H1 (cell line): ENCODE measurements at regions not wholly inside any gene's neighbourhood (a gene's known extent, or its start where the extent isn't known, plus 50 kb on each side); places are given as distances from the start of the nearest gene placed in this dataset.

ENCODE experiments used
- CTCF ChIA-PET: fragments of 300-600 bp; sonication (Branson Sonifier 250); formaldehyde crosslinking; loops from one replicate; lab custom pipeline; 2021; ENCODE audit not compliant: partially characterized antibody; lab: Charles Lee
- POLR2A ChIA-PET: fragments of 300-600 bp; sonication (Branson Sonifier 250); formaldehyde crosslinking; loops from one replicate; lab custom pipeline; 2021; ENCODE audit warnings: inconsistent platforms; ENCODE audit not compliant: partially characterized antibody; lab: Charles Lee
- DNase-seq, 2 experiments: peaks; one replicate each; pipeline versions ENCODE4 v3.0.0 to v3.0.0-alpha.2; 2010 to 2022; ENCODE audit warnings: low spot score in 2 of 2, low read depth in 1 of 2, mixed read lengths in 1 of 2
- FAIRE-seq: peaks from 2 replicates; lab custom pipeline; 2011; peaks lifted over from hg19 to GRCh38; lab: Jason Lieb, UNC
- H2AFZ ChIP-seq: 2 replicates; pipeline ENCODE4 v1.8.1; 2012; ENCODE audit warnings: low read length, inconsistent platforms
- H2AK5ac ChIP-seq: 2 replicates; pipeline ENCODE4 v1.6.1; 2013; ENCODE audit warnings: low read depth, low read length
- H2BK120ac ChIP-seq: replicated peaks from 2 replicates; pipeline ENCODE3; 2013; ENCODE audit warnings: low read depth, low read length, inconsistent platforms
- H2BK12ac ChIP-seq: 2 replicates; pipeline ENCODE4 v1.6.1; 2013; ENCODE audit warnings: low read depth, low read length
- H2BK15ac ChIP-seq: 2 replicates; pipeline ENCODE4 v1.6.1; 2013; ENCODE audit warnings: low read length
- H2BK20ac ChIP-seq: 2 replicates; pipeline ENCODE4 v1.6.1; 2013; ENCODE audit warnings: low read length
- H2BK5ac ChIP-seq: 2 replicates; pipeline ENCODE4 v1.6.1; 2013; ENCODE audit warnings: low read depth, low read length
- H3K14ac ChIP-seq: 2 replicates; pipeline ENCODE4 v1.6.1; 2013; ENCODE audit warnings: inconsistent platforms; ENCODE audit not compliant: insufficient read length
- H3K18ac ChIP-seq: 2 replicates; pipeline ENCODE4 v1.6.1; 2013; ENCODE audit warnings: low read length; ENCODE audit errors: extremely low read depth
- H3K23ac ChIP-seq: 2 replicates; pipeline ENCODE4 v1.6.1; 2013; ENCODE audit warnings: inconsistent platforms; ENCODE audit not compliant: insufficient read length
- H3K23me2 ChIP-seq: 2 replicates; pipeline ENCODE4 v1.6.1; 2013; ENCODE audit warnings: low read depth, low read length
- H3K27ac ChIP-seq: 2 replicates; pipeline ENCODE4 v1.6.1; 2011; ENCODE audit warnings: low read depth, low read length, inconsistent platforms
- H3K27me3 ChIP-seq, 4 experiments: replicated peaks in 1 of 4; 1 replicate in 1 of 4; 2 replicates in 3 of 4; pipeline versions ENCODE4 v1.6.1 to v1.8.1; 2011 to 2013; ENCODE audit warnings: low read length in 3 of 4, mild to moderate bottlenecking in 3 of 4, inconsistent platforms in 2 of 4, mixed read lengths in 2 of 4, moderate library complexity in 1 of 4; ENCODE audit not compliant: control insufficient read depth in 3 of 4, insufficient read depth in 3 of 4; ENCODE audit errors: extremely low read depth in 1 of 4
- H3K36me3 ChIP-seq, 4 experiments: 2 replicates each; pipeline versions ENCODE4 v1.6.1 to v1.8.1; 2011 to 2013; ENCODE audit warnings: mild to moderate bottlenecking in 4 of 4, low read length in 3 of 4, moderate library complexity in 2 of 4, control low read depth in 1 of 4, inconsistent platforms in 1 of 4; ENCODE audit not compliant: insufficient read depth in 4 of 4, control insufficient read depth in 2 of 4
- H3K4ac ChIP-seq: replicated peaks from 2 replicates; pipeline ENCODE3; 2013; ENCODE audit warnings: low read length, low read depth, mixed read lengths, inconsistent platforms; ENCODE audit not compliant: insufficient read length
- H3K4me1 ChIP-seq, 4 experiments: replicated peaks in 1 of 4; 1 replicate in 1 of 4; 2 replicates in 3 of 4; pipeline versions ENCODE4 v1.6.1 to v1.8.1; 2011 to 2013; ENCODE audit warnings: low read length in 3 of 4, inconsistent platforms in 2 of 4, mixed read lengths in 1 of 4; ENCODE audit not compliant: insufficient read depth in 4 of 4, control insufficient read depth in 3 of 4
- H3K4me2 ChIP-seq, 2 experiments: 2 replicates each; pipeline versions ENCODE4 v1.6.1 to v1.8.1; 2011 to 2013; ENCODE audit warnings: low read depth in 2 of 2, low read length in 2 of 2, control low read depth in 1 of 2, inconsistent platforms in 1 of 2, mild to moderate bottlenecking in 1 of 2; ENCODE audit not compliant: insufficient read depth in 1 of 2
- H3K4me3 ChIP-seq, 4 experiments: fragments of 200-600, 300-600 bp in 1 of 4; sonication (generic), shearing (Covaris generic), sonication (Bioruptor Twin) in 1 of 4; 2 replicates each; pipeline versions ENCODE4 v1.5.1 to v1.8.1; 2011 to 2016; ENCODE audit warnings: low read length in 4 of 4, low read depth in 3 of 4, control low read depth in 2 of 4, inconsistent platforms in 2 of 4, mild to moderate bottlenecking in 2 of 4, mixed read lengths in 1 of 4, moderate library complexity in 1 of 4; ENCODE audit not compliant: insufficient read depth in 2 of 4; ENCODE audit errors: extremely low read depth in 1 of 4
- H3K56ac ChIP-seq: replicated peaks from 2 replicates; pipeline ENCODE3; 2013; ENCODE audit warnings: low read depth, mild to moderate bottlenecking, mixed read lengths, low read length, inconsistent platforms; ENCODE audit not compliant: insufficient read length
- H3K79me1 ChIP-seq: 2 replicates; pipeline ENCODE4 v1.6.1; 2013; ENCODE audit warnings: low read depth, low read length, control low read depth
- H3K79me2 ChIP-seq, 2 experiments: 2 replicates each; pipeline versions ENCODE4 v1.6.1 to v1.8.1; 2012 to 2013; ENCODE audit warnings: low read length in 2 of 2, mild to moderate bottlenecking in 2 of 2, inconsistent platforms in 1 of 2; ENCODE audit not compliant: insufficient read depth in 2 of 2, control insufficient read depth in 1 of 2
- H3K9ac ChIP-seq, 4 experiments: replicated peaks in 1 of 4; 1 replicate in 1 of 4; 2 replicates in 3 of 4; pipeline versions ENCODE4 v1.6.1 to v1.8.1; 2011 to 2013; ENCODE audit warnings: low read depth in 3 of 4, low read length in 3 of 4, control low read depth in 2 of 4, mild to moderate bottlenecking in 2 of 4, moderate library complexity in 2 of 4, inconsistent platforms in 1 of 4; ENCODE audit errors: extremely low read depth in 1 of 4
- H3K9me3 ChIP-seq, 2 experiments: 2 replicates each; pipeline versions ENCODE4 v1.6.1 to v1.8.1; 2012 to 2013; ENCODE audit warnings: mild to moderate bottlenecking in 2 of 2, moderate library complexity in 2 of 2, control low read depth in 1 of 2, inconsistent platforms in 1 of 2, low read depth in 1 of 2, low read length in 1 of 2, mixed read lengths in 1 of 2; ENCODE audit not compliant: insufficient read depth in 2 of 2
- H4K20me1 ChIP-seq, 2 experiments: replicated peaks in 1 of 2; 2 replicates each; pipeline versions ENCODE3 to v1.8.1; 2011 to 2013; ENCODE audit warnings: inconsistent platforms in 2 of 2, low read length in 2 of 2, mild to moderate bottlenecking in 1 of 2; ENCODE audit not compliant: insufficient read depth in 2 of 2, control insufficient read depth in 1 of 2
- H4K5ac ChIP-seq: 2 replicates; pipeline ENCODE4 v1.6.1; 2013; ENCODE audit warnings: low read length, low read depth, mixed read lengths, inconsistent platforms; ENCODE audit not compliant: insufficient read length
- H4K8ac ChIP-seq: 2 replicates; pipeline ENCODE4 v1.8.0; 2013; ENCODE audit warnings: mild to moderate bottlenecking, moderate library complexity, low read length, inconsistent platforms; ENCODE audit not compliant: insufficient read depth; ENCODE audit errors: extremely low read depth
- H4K91ac ChIP-seq: replicated peaks from 2 replicates; pipeline ENCODE3; 2013; ENCODE audit warnings: low read length, mixed read lengths, inconsistent platforms; ENCODE audit not compliant: insufficient read length
- CBX5 ChIP-seq: fragments of 300-800, 300-1000 bp; sonication (generic); IDR thresholded peaks from 2 replicates; pipeline ENCODE4 v1.7.1; 2016; ENCODE audit warnings: antibody characterized with exemption, low read length, low read depth
- CBX8 ChIP-seq: fragments of 300-800, 300-1000 bp; sonication (generic); IDR thresholded peaks from 2 replicates; pipeline ENCODE4 v1.7.1; 2016; ENCODE audit warnings: low read depth, low read length, borderline replicate concordance
- CEBPB ChIP-seq: IDR thresholded peaks from 2 replicates; pipeline ENCODE4 v1.6.1; 2012; ENCODE audit warnings: low read depth, low read length
- HDAC6 ChIP-seq: IDR thresholded peaks from one replicate; pipeline ENCODE4 v1.7.1; 2012; ENCODE audit warnings: low read depth, mild to moderate bottlenecking, inconsistent platforms, low read length, moderate library complexity
- KDM4A ChIP-seq: IDR thresholded peaks from one replicate; pipeline ENCODE4 v1.7.1; 2012; ENCODE audit warnings: low read depth, mild to moderate bottlenecking, moderate library complexity, low read length, inconsistent platforms; ENCODE audit not compliant: severe bottlenecking
- NRF1 ChIP-seq: IDR thresholded peaks from 2 replicates; pipeline ENCODE4 v1.6.1; 2011; ENCODE audit warnings: mild to moderate bottlenecking, low read depth, low read length, improper control_type of control experiment
- POLR2A ChIP-seq, 2 experiments: IDR thresholded peaks; 1 replicate in 1 of 2; 2 replicates in 1 of 2; pipeline ENCODE4 v1.6.1; 2011; ENCODE audit warnings: low read depth in 2 of 2, low read length in 2 of 2, mild to moderate bottlenecking in 2 of 2; ENCODE audit errors: control extremely low read depth in 1 of 2
- RAD21 ChIP-seq, 2 experiments: IDR thresholded peaks in 1 of 2; conservative IDR thresholded peaks in 1 of 2; 2 replicates each; pipeline ENCODE4 v1.6.1; 2011; ENCODE audit warnings: low read depth in 2 of 2, low read length in 2 of 2, improper control_type of control experiment in 1 of 2, inconsistent platforms in 1 of 2, mild to moderate bottlenecking in 1 of 2, moderate library complexity in 1 of 2
- RNF2 ChIP-seq: fragments of 200-900, 300-1000 bp; sonication (generic); IDR thresholded peaks from 2 replicates; pipeline ENCODE4 v1.7.1; 2016; ENCODE audit warnings: borderline replicate concordance, low read depth, mild to moderate bottlenecking, antibody characterized with exemption, low read length; ENCODE audit not compliant: poor library complexity, severe bottlenecking; ENCODE audit errors: missing control alignments
- RXRA ChIP-seq: IDR thresholded peaks from 2 replicates; pipeline ENCODE4 v1.6.1; 2011; ENCODE audit warnings: low read depth, mild to moderate bottlenecking, low read length, moderate library complexity; ENCODE audit not compliant: insufficient read depth
- SP2 ChIP-seq: IDR thresholded peaks from 2 replicates; pipeline ENCODE4 v1.6.1; 2012; ENCODE audit warnings: mild to moderate bottlenecking, low read length, inconsistent platforms
- TAF1 ChIP-seq: IDR thresholded peaks from 2 replicates; pipeline ENCODE4 v1.6.1; 2011; ENCODE audit warnings: mild to moderate bottlenecking, low read depth, low read length
- TCF12 ChIP-seq: IDR thresholded peaks from 2 replicates; pipeline ENCODE4 v1.6.1; 2011; ENCODE audit warnings: low read depth, mild to moderate bottlenecking, low read length
- TEAD4 ChIP-seq: IDR thresholded peaks from 2 replicates; pipeline ENCODE4 v1.6.1; 2012; ENCODE audit warnings: low read depth, low read length, inconsistent platforms, mixed read lengths
- WGBS, 2 experiments: shearing (Covaris generic) in 1 of 2; methylation state at CpG; one replicate each; pipeline versions ENCODE4 v1.1.6 to v1.1.7; 2013 to 2015; ENCODE audit warnings: low lambda C conversion rate in 2 of 2, mixed read lengths in 2 of 2, inconsistent platforms in 1 of 2, low coverage in 1 of 2, missing lambda C conversion rate in 1 of 2; ENCODE audit not compliant: insufficient replicate concordance in 2 of 2, insufficient coverage in 1 of 2, insufficient read length in 1 of 2; ENCODE audit errors: extremely low coverage in 1 of 2, missing lambda C conversion rate in 1 of 2; 5-methylcytosine and 5-hydroxymethylcytosine counted together

GRCh38 chr2:151161821-151162551 is 99.7 kb downstream of the RBM43 start:
- no peaks in the 10 kb centered on the region for H3K9me3 ChIP-seq
- H2BK120ac ChIP-seq = no peak overlapping the region
- no peak overlapping the region for H4K5ac ChIP-seq
- no peak overlapping the region for H2BK15ac ChIP-seq
- FAIRE-seq = peak; percentile 57
- H3K23ac ChIP-seq = no peak overlapping the region
- no peak overlapping the region for H2AFZ ChIP-seq
- H3K27me3 ChIP-seq = no peaks in the 10 kb centered on the region; a peak in 1 of 7 replicates
- H3K4me2 ChIP-seq = no peak overlapping the region
- DNase-seq = no peak
- H3K4me3 ChIP-seq = no peak overlapping the region
- no peak overlapping the region for H2BK5ac ChIP-seq
- H3K9ac ChIP-seq = no peak overlapping the region
- POLR2A ChIA-PET = no interaction called here
- H2BK20ac ChIP-seq = no peak overlapping the region
- no peaks in the 10 kb centered on the region for H4K20me1 ChIP-seq
- no peak overlapping the region for H4K8ac ChIP-seq
- 72% methylated on average over 4 of the region's 4 CpGs; no CpG with 5 or more reads in 1 of the 2 experiments for WGBS, 2 experiments
- no peak overlapping the region for H3K18ac ChIP-seq
- CTCF ChIA-PET = interaction anchor here (1.0 to 2.5 kb wide), 9 partner anchors 10 to 1567 kb away, joined by 3 to 8 read pairs (median 5); no protein-coding TSS in a partner anchor
- no peak overlapping the region for H2BK12ac ChIP-seq
- H2AK5ac ChIP-seq = no peak overlapping the region
- H3K56ac ChIP-seq = no peak overlapping the region
- no peaks in the 10 kb centered on the region for H3K79me2 ChIP-seq
- H3K36me3 ChIP-seq = no peaks in the 10 kb centered on the region
- H4K91ac ChIP-seq = no peak overlapping the region
- no peaks in the 10 kb centered on the region for H3K23me2 ChIP-seq
- no peak overlapping the region for H3K4ac ChIP-seq
- H3K79me1 ChIP-seq = no peaks in the 10 kb centered on the region
- peaks cover 0 to 10% (median 7%) of the 10 kb centered on the region in 4 experiments; a peak in 3 of 7 replicates for H3K4me1 ChIP-seq
- no peak overlapping the region for H3K27ac ChIP-seq
- no peak overlapping the region for H3K14ac ChIP-seq
- no peak for TF ChIP-seq POLR2A (IDR thresholded peaks at IDR 0.05; ENCODE audit: control extremely low read depth in 1 of 2, low read depth in 2 of 2, low read length in 2 of 2)
- TF ChIP-seq CBX8 = no peak
- no peak for TF ChIP-seq TEAD4
- TF ChIP-seq SP2 = no peak
- TF ChIP-seq RNF2 = no peak
- no peak for TF ChIP-seq HDAC6
- peak; percentile 48; the same call in 1 of the 2 replicates for TF ChIP-seq CEBPB
- peak; percentile 61 to 65 for TF ChIP-seq RAD21 (IDR thresholded peaks at IDR 0.05 in 1 of 2, conservative IDR thresholded peaks at IDR 0.05 in 1 of 2; ENCODE audit: low read depth in 2 of 2, low read length in 2 of 2)
- no peak for TF ChIP-seq KDM4A
- TF ChIP-seq TAF1 = no peak
- TF ChIP-seq NRF1 = no peak
- no peak for TF ChIP-seq TCF12
- TF ChIP-seq RXRA = no peak
- no peak for TF ChIP-seq CBX5
